Left kidney (tissue), 1 donor: ENCODE measurements at regions not wholly inside any gene's neighbourhood (a gene's known extent, or its start where the extent isn't known, plus 50 kb on each side); places are given as distances from the start of the nearest gene placed in this dataset.
A peak's percentile ranks its signal among the peaks of the same experiment; 100 is the strongest.

ENCODE experiments used
- DNase-seq: peaks from one replicate; pipeline ENCODE4 v3.0.0-alpha.2; 2013

- no peak for DNase-seq
Observed at GRCh38 chr7:52479990-52480389, 555.4 kb upstream of the POM121L12 start.

GRCh38 chr7:52475001-52475582 is 560.3 kb upstream of the POM121L12 start:
- DNase-seq = no peak

- no peak for DNase-seq
Observed at GRCh38 chr7:52473756-52474155, 561.7 kb upstream of the POM121L12 start.

GRCh38 chr7:52472006-52472620 is 563.3 kb upstream of the POM121L12 start:
- DNase-seq = no peak

- DNase-seq = no peak
Observed at GRCh38 chr7:52465216-52465615, 570.2 kb upstream of the POM121L12 start.

- no peak for DNase-seq
Observed at GRCh38 chr7:52463341-52463740, 572.1 kb upstream of the POM121L12 start.

- DNase-seq = no peak
Observed at GRCh38 chr7:52462474-52462873, 573.0 kb upstream of the POM121L12 start.

GRCh38 chr7:52455571-52455970 is 579.9 kb upstream of the POM121L12 start:
- no peak for DNase-seq

GRCh38 chr7:52450816-52451215 is 584.6 kb upstream of the POM121L12 start:
- DNase-seq = no peak

- DNase-seq = no peak
Observed at GRCh38 chr7:52447581-52448180, 587.8 kb upstream of the POM121L12 start.

GRCh38 chr7:52436278-52436677 is 599.2 kb upstream of the POM121L12 start:
- no peak for DNase-seq

GRCh38 chr7:52431082-52431815 is 604.2 kb upstream of the POM121L12 start:
- DNase-seq = no peak

- DNase-seq = no peak
Observed at GRCh38 chr7:52423251-52423650, 612.2 kb upstream of the POM121L12 start.

GRCh38 chr7:52413051-52413450 is 622.4 kb upstream of the POM121L12 start:
- no peak for DNase-seq

GRCh38 chr7:52410032-52410431 is 625.4 kb upstream of the POM121L12 start:
- DNase-seq = no peak

GRCh38 chr7:52406808-52407207 is 628.6 kb upstream of the POM121L12 start:
- no peak for DNase-seq

GRCh38 chr7:52382731-52383130 is 652.7 kb upstream of the POM121L12 start:
- DNase-seq = no peak

- DNase-seq = no peak
Observed at GRCh38 chr7:52369922-52370321, 665.5 kb upstream of the POM121L12 start.

- no peak for DNase-seq
Observed at GRCh38 chr7:52365349-52365748, 670.1 kb upstream of the POM121L12 start.

- DNase-seq = no peak
Observed at GRCh38 chr7:52362521-52362920, 672.9 kb upstream of the POM121L12 start.

GRCh38 chr7:52360541-52360940 is 674.9 kb upstream of the POM121L12 start:
- no peak for DNase-seq

- DNase-seq = peak; percentile 31
Observed at GRCh38 chr7:52355053-52355452, 680.4 kb upstream of the POM121L12 start.
